Ovary (tissue), 3 donors: ENCODE measurements at regions not wholly inside any gene's neighbourhood (a gene's known extent, or its start where the extent isn't known, plus 50 kb on each side); places are given as distances from the start of the nearest gene placed in this dataset.

Experiments
- CTCF ChIP-seq, 3 donors: fragments of 450-650 bp in 2 of 3; fragments of 200-600 bp in 1 of 3; IDR thresholded peaks; one replicate each; pipeline versions ENCODE4 v1.5.1 to v1.8.0; 2016 to 2022; ENCODE audit warnings: antibody characterized with exemption in 3 of 3, mild to moderate bottlenecking in 1 of 3
- EP300 ChIP-seq: sonication (generic); formaldehyde crosslinking; IDR thresholded peaks from one replicate; pipeline ENCODE4 v1.6.1; 2017; ENCODE audit warnings: antibody characterized with exemption
- POLR2A ChIP-seq: fragments of 450-650 bp; IDR thresholded peaks from one replicate; pipeline ENCODE4 v1.6.1; 2017; ENCODE audit warnings: antibody characterized with exemption, mild to moderate bottlenecking, moderate library complexity
- donor health status: DM: no; HTN: no; CAD: no.

GRCh38 chr3:72351536-72351935, 496.7 kb downstream of the SHQ1 start:
- no peak for TF ChIP-seq POLR2A
- no peak for TF ChIP-seq CTCF (IDR thresholded peaks at IDR 0.05)
- no peak for TF ChIP-seq EP300
